Rectal smooth muscle tissue (tissue), 1 donor: ENCODE measurements at regions not wholly inside any gene's neighbourhood (a gene's known extent, or its start where the extent isn't known, plus 50 kb on each side); places are given as distances from the start of the nearest gene placed in this dataset.

Experiments
- H3K27ac ChIP-seq: one replicate; pipeline ENCODE4 v1.7.0; 2013; ENCODE audit warnings: low read depth, low read length, inconsistent platforms
- H3K27me3 ChIP-seq: one replicate; pipeline ENCODE4 v1.7.0; 2013; ENCODE audit warnings: low read length; ENCODE audit not compliant: control insufficient read depth, insufficient read depth
- H3K36me3 ChIP-seq: one replicate; pipeline ENCODE4 v1.7.0; 2013; ENCODE audit warnings: low read length; ENCODE audit not compliant: control insufficient read depth, insufficient read depth
- H3K4me1 ChIP-seq: one replicate; pipeline ENCODE4 v1.7.0; 2013; ENCODE audit warnings: low read length; ENCODE audit not compliant: control insufficient read depth, insufficient read depth
- H3K4me3 ChIP-seq: one replicate; pipeline ENCODE4 v1.7.0; 2013; ENCODE audit warnings: low read length
- H3K9ac ChIP-seq: one replicate; pipeline ENCODE4 v1.7.0; 2013; ENCODE audit warnings: low read length

DNA sequence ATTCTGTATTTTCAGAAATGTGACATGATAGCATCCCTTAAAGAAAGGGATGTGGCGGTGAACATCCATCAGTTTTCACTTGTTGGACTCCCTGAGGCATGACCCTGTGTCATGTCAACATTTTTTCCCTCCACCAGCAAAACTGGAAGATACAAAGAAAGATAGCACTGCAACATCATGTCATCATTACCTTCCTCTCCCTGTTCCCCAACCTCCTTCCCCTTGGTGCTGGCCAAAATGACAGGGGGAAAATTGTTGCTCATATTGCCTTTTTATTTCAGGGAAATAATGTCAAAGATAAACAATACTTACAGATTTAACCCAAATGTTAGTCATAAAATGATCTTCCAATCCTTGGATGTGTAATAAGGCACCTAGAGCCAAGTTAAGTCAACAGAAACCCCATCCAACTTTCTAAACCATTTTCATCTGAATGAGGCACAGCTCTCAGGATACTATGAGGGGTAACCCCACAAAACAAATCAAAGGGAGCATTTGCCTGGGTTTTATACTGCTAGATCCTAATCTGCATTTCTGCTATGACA lies 644.3 kb downstream of the ACTL7B start:
- Histone ChIP-seq H3K36me3 (no peaks in the 10 kb centered on the region), H3K27me3 (no peaks in the 10 kb centered on the region), H3K27ac (no peak overlapping the region), H3K4me3 (no peak overlapping the region), H3K4me1 (no peaks in the 10 kb centered on the region), H3K9ac (no peak overlapping the region)

DNA sequence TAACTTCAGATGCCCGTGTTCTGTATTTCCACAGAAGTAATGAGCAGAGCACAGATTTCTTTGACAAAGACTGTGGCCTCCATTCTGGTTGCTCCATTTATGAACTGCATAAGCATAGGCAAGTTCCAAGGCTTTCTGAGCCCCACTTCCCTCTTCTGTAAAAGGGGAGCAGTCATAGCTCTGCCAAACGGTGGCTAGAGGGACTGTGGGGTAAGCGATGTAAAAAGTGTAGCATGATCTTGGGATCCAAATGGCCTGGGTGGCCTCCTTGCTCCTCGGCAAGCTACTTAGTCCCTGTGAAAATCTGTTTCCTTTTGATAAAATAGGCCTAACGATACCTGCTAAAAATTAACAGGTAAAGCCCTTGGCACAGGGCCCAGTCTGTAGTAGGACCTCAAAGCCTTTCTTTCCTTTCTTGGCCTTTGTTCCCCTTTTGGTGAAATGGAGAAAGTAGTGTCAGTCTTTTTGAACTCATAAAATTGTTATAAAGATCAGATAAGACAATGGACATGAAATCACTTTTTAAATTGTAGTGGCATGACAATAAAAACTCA lies 646.6 kb downstream of the ACTL7B start:
- Histone ChIP-seq H3K36me3 (no peaks in the 10 kb centered on the region), H3K4me3 (no peak overlapping the region), H3K27me3 (no peaks in the 10 kb centered on the region), H3K4me1 (no peaks in the 10 kb centered on the region), H3K9ac (no peak overlapping the region), H3K27ac (no peak overlapping the region)

GRCh38 chr9:108207561-108208165 lies 648.1 kb downstream of the ACTL7B start:
- Histone ChIP-seq H3K27ac (no peak overlapping the region), H3K27me3 (no peaks in the 10 kb centered on the region), H3K9ac (no peak overlapping the region), H3K36me3 (no peaks in the 10 kb centered on the region), H3K4me1 (no peaks in the 10 kb centered on the region), H3K4me3 (no peak overlapping the region)

DNA sequence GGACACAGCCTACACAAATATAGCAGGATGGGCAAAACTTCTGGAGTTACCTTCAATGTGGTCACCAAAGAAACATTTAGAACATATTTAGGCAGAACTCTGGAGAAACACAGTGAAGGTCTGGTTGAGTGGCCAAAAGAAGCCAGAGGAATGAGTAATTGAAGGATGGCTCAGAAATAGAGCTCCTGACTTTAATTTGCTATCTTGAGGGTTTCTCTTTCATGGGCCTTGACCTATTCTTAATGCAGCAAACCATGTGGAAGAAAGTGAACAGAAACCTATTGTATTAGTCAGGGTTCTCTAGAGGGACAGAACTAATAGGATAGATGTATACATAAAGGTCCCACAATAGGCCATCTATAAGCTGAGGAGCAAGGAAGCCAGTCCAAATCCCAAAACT lies 650.5 kb downstream of the ACTL7B start:
- Histone ChIP-seq H3K9ac (no peak overlapping the region), H3K36me3 (no peaks in the 10 kb centered on the region), H3K4me3 (no peak overlapping the region), H3K27me3 (no peaks in the 10 kb centered on the region), H3K27ac (no peak overlapping the region), H3K4me1 (no peaks in the 10 kb centered on the region)

DNA sequence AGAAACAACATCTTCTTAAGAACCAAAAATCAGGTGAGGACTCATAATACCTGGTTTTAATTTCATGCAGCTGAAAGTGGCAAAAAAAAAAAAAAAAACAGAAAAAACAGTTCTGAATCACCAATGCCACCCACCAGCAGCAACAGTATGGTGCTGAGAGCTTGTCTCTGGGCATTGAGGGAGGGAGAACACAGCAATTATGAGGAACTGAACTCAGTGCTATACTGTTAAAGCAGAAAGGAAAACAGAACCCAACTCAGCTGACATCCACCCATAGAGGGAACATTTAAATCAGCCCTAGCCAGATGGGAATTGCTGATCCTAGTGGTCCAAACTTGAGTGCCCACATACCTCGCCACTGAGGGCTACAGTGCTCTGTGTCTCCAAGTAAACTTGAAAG lies 657.9 kb downstream of the ACTL7B start:
- Histone ChIP-seq H3K27me3 (no peaks in the 10 kb centered on the region), H3K4me3 (no peak overlapping the region), H3K4me1 (no peaks in the 10 kb centered on the region), H3K27ac (no peak overlapping the region), H3K9ac (no peak overlapping the region), H3K36me3 (no peaks in the 10 kb centered on the region)

- H3K4me1 ChIP-seq = no peaks in the 10 kb centered on the region
- no peak overlapping the region for H3K27ac ChIP-seq
- H3K27me3 ChIP-seq = no peaks in the 10 kb centered on the region
- H3K9ac ChIP-seq = no peak overlapping the region
- H3K36me3 ChIP-seq = no peaks in the 10 kb centered on the region
- no peak overlapping the region for H3K4me3 ChIP-seq
These were observed 658.8 kb downstream of the ACTL7B start for GRCh38 chr9:108197008-108197365.

- Histone ChIP-seq H3K27ac (no peak overlapping the region), H3K27me3 (no peaks in the 10 kb centered on the region), H3K4me3 (no peak overlapping the region), H3K9ac (no peak overlapping the region), H3K36me3 (no peaks in the 10 kb centered on the region), H3K4me1 (no peaks in the 10 kb centered on the region)
These were observed 659.3 kb downstream of the ACTL7B start for GRCh38 chr9:108196332-108197007.

- no peaks in the 10 kb centered on the region for H3K27me3 ChIP-seq
- H3K9ac ChIP-seq = no peak overlapping the region
- H3K4me1 ChIP-seq = no peaks in the 10 kb centered on the region
- no peaks in the 10 kb centered on the region for H3K36me3 ChIP-seq
- no peak overlapping the region for H3K27ac ChIP-seq
- H3K4me3 ChIP-seq = no peak overlapping the region
These were observed 661.6 kb downstream of the ACTL7B start for GRCh38 chr9:108194154-108194553.

DNA sequence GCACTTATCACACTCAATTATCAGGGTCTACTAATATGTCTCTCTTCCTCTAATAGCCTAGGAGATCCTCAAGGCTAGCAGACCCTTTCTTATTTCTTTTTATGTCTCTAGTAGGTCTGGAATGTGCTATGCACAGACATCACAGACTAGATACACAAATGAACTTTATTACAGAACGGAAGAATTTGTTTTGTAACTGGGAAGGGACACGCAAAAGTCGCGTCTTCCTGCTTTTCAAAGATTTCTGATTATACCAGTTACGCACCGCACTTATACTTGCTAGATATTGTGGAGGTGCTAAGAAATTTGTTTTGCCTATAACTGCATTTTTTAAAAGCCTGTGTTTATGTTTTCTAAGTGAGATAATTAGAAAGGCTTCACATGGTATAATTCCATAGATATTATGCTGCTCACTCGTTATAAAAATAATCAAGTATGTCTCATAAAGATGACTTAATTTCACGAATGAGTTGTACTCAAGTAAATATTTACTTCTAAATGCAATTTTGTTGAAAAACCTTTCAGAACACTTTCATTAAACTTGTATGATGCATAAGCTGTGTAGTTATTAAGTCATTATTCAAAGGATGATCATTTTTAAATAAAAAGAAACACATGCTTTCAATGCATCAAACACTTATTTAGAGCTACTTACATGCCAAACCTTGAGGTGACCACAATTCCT lies 662.6 kb downstream of the ACTL7B start:
- Histone ChIP-seq H3K9ac (no peak overlapping the region), H3K27ac (no peak overlapping the region), H3K27me3 (no peaks in the 10 kb centered on the region), H3K4me3 (no peak overlapping the region), H3K4me1 (no peaks in the 10 kb centered on the region), H3K36me3 (no peaks in the 10 kb centered on the region)

DNA sequence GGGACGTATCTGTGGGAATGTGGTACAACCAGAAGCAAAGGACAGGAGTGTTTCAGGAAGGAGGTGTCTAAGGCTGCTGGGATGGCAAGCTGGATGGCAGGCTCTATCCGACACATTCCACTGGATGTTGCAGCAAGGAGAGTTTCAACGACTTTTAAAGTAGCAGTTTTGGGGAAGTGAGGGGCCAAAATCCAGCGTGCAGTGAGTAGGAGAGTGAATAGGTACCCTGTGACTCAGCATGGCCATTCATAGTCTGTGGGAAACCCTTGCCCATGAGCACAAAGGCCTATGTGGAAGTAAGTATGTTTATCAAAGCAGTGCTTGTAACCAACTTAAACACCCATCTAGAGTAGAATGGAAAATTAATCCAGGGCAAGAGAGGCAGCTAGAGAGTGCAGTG lies 664.7 kb downstream of the ACTL7B start:
- Histone ChIP-seq H3K36me3 (no peaks in the 10 kb centered on the region), H3K4me3 (no peak overlapping the region), H3K4me1 (peaks cover 3% of the 10 kb centered on the region), H3K9ac (no peak overlapping the region), H3K27me3 (no peaks in the 10 kb centered on the region), H3K27ac (no peak overlapping the region)

DNA sequence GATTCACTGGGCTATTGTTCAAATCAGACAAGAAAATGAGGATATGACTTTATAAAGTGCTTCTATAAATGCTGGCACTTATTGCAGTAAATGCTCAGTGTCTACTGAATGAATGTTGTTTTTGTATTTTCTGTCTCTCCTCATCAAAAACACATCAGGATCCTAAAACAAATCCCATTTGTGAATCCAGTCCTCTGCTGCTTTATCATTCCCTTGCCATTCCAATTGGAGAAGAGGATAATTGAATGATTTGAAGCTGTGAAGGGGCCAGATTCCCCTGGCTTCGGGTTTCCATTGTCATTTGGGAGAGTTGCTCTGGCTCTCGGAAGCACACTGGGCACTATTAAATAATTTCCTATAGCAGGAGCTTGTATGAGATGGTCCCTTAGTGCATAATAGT lies 666.8 kb downstream of the ACTL7B start:
- H3K36me3 ChIP-seq = no peaks in the 10 kb centered on the region
- H3K27me3 ChIP-seq = no peaks in the 10 kb centered on the region
- no peak overlapping the region for H3K4me3 ChIP-seq
- no peak overlapping the region for H3K9ac ChIP-seq
- peaks cover 3% of the 10 kb centered on the region for H3K4me1 ChIP-seq
- H3K27ac ChIP-seq = no peak overlapping the region

DNA sequence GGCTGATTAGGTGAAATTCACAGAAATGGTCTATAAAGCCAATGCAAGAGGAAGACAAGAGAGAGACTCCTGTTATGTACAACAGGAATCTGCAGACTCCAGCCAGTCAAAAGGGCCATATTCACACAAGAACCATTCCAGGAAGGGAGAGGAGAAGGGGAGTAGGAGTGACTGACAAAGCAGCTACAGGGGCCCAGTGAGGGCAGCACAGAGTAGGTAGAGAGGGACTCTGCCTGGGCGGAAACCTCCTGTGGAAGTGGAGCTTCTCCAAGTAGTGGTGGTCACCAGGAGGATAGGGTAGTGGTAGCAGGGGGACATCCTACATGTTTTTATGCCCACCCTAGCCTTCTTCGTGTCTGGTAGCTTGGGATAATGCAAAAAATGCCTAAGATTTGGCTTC lies 667.3 kb downstream of the ACTL7B start:
- Histone ChIP-seq H3K27me3 (no peaks in the 10 kb centered on the region), H3K4me3 (no peak overlapping the region), H3K4me1 (peaks cover 3% of the 10 kb centered on the region), H3K36me3 (no peaks in the 10 kb centered on the region), H3K9ac (no peak overlapping the region), H3K27ac (no peak overlapping the region)
